ENCODE measurements at regions not wholly inside any gene's neighbourhood (a gene's known extent, or its start where the extent isn't known, plus 50 kb on each side); places are given as distances from the start of the nearest gene placed in this dataset.
"Not testable (repeated sequence)": the region's sequence is repeated elsewhere in the genome, so short reads cannot be mapped to it uniquely, and the experiment has no call there.

- H3K4me1 Mint-ChIP-seq (ENCODE audit: low read depth) = no peaks in the 10 kb centered on the region
- no peaks in the 10 kb centered on the region for H3K36me3 Mint-ChIP-seq
- H3K4me3 Mint-ChIP-seq = no peak overlapping the region
- no peaks in the 10 kb centered on the region for H3K27me3 Mint-ChIP-seq
- H3K27ac Mint-ChIP-seq = no peak overlapping the region
- no peaks in the 10 kb centered on the region for H3K9me3 Mint-ChIP-seq (ENCODE audit: low read depth)
These were observed 132.4 kb upstream of the ITGA6 start for GRCh38 chr2:172294983-172295382.

DNA sequence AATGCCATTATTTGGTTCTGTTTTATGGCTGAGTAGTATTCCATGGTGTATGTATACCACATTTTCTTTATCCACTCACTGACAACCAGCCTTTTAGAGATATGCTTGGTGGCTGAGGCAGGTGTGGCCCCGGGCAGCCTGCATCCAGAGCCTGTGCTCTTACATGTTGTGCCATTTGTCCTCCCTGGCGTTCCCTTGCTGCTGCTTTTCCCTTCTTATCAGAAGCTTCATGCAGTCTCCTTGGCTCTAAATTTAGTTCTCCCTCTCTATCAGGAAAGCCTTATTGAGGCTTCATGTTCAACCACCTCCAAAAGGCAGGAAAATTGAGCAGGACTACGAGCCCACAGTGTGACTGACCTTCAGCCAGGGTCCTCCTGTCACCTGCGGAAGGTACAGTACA, 131.7 kb upstream of the ITGA6 start:
- Mint-ChIP-seq H3K27ac (no peak overlapping the region), H3K27me3 (no peaks in the 10 kb centered on the region)

DNA sequence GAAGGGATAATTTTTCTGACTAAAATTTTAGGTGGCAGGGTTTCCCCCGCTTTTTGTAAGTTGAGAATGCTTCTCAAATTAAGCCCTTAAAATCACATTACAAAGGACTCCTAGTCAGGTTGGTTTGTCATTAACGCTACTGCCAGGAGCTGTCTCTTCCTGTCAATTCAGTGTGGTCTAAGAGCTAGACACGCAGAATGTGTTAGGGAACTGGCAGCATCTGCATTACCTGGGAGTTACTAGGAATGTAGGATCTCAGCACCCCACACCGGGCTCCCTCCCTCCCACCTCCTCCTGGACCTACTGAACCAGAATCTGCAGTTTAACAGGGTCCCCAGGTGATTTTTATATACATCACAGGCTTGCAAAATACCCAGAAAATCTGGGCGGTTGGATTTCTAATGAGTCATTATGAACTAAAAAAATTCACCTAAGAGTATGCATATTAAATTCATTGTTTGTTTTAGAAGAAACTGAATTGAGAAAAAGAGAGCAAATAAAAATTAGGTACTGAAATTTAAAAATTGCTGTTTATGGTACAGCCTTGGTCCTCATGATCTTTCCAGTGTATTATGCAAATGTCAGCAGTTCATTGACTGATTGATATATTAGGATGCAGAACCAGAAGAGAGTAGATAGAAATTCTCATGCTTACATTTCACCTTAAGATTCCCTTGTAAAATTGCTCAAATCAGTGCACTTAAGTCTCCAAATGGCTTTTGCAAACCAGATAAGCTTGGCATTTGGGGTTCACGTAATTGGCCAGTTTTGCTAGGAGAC, 130.9 kb upstream of the ITGA6 start:
- Mint-ChIP-seq H3K36me3 (no peaks in the 10 kb centered on the region), H3K4me1 (ENCODE audit: low read depth) (no peaks in the 10 kb centered on the region), H3K27ac (no peak overlapping the region), H3K4me3 (no peak overlapping the region), H3K27me3 (no peaks in the 10 kb centered on the region), H3K9me3 (ENCODE audit: low read depth) (no peaks in the 10 kb centered on the region)

More for the DNA sequence above, 131.7 kb upstream of the ITGA6 start:
- no peaks in the 10 kb centered on the region for H3K4me1 Mint-ChIP-seq (ENCODE audit: low read depth)
- no peaks in the 10 kb centered on the region for H3K9me3 Mint-ChIP-seq (ENCODE audit: low read depth)
- no peaks in the 10 kb centered on the region for H3K36me3 Mint-ChIP-seq
- H3K4me3 Mint-ChIP-seq = no peak overlapping the region

DNA sequence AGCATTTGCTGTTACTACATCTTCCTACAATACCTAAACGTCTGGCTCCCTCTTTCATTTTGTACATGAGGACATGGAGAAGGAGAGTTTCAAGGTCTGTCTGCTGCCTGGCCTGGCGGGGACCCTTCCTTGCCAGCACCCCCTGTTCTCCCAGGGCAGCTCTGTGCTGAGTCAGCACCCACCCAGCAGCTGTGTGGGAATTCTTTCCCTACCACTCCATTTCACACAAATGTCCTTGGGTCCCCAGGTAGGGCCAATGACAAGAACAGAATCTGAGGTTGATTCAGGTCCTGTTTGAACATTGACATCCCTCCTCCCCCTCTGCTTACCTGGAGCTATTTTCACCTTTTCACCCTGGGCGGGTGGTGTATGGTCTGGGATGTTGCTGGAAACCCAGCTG, 129.9 kb upstream of the ITGA6 start:
- no peaks in the 10 kb centered on the region for H3K27me3 Mint-ChIP-seq
- H3K4me1 Mint-ChIP-seq (ENCODE audit: low read depth) = no peaks in the 10 kb centered on the region
- no peak overlapping the region for H3K4me3 Mint-ChIP-seq
- no peaks in the 10 kb centered on the region for H3K9me3 Mint-ChIP-seq (ENCODE audit: low read depth)
- H3K36me3 Mint-ChIP-seq = no peaks in the 10 kb centered on the region
- H3K27ac Mint-ChIP-seq = no peak overlapping the region

GRCh38 chr2:172297950-172298349, 129.4 kb upstream of the ITGA6 start:
- H3K27ac Mint-ChIP-seq = no peak overlapping the region
- no peaks in the 10 kb centered on the region for H3K4me1 Mint-ChIP-seq (ENCODE audit: low read depth)
- H3K27me3 Mint-ChIP-seq = no peaks in the 10 kb centered on the region
- H3K36me3 Mint-ChIP-seq = no peaks in the 10 kb centered on the region
- no peaks in the 10 kb centered on the region for H3K9me3 Mint-ChIP-seq (ENCODE audit: low read depth)
- H3K4me3 Mint-ChIP-seq = no peak overlapping the region

GRCh38 chr2:172299741-172300140, 127.6 kb upstream of the ITGA6 start:
- H3K4me3 Mint-ChIP-seq = no peak overlapping the region
- H3K27ac Mint-ChIP-seq = no peak overlapping the region
- no peaks in the 10 kb centered on the region for H3K4me1 Mint-ChIP-seq (ENCODE audit: low read depth)
- H3K9me3 Mint-ChIP-seq (ENCODE audit: low read depth) = no peaks in the 10 kb centered on the region
- no peaks in the 10 kb centered on the region for H3K36me3 Mint-ChIP-seq
- no peaks in the 10 kb centered on the region for H3K27me3 Mint-ChIP-seq

DNA sequence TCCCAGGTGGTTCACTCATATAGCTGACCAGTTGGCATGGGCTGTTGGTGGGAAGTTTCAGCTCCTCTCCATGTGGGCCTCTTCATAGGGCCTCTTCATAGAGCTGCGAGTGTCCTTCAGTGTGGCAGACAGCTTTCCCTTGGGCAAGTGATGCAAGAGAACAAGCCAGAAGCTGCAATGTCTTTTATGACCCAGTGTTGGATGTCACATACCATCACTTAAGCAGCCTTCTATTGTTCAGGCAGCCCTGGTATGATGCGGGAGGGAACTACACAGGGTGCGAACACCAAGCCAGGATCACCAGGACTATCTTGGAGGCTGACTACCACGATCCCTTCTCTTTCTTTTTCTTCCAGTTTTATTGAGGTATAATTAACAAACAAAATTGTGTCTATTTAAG, 126.5 kb upstream of the ITGA6 start:
- H3K27ac Mint-ChIP-seq = no peak overlapping the region
- H3K9me3 Mint-ChIP-seq (ENCODE audit: low read depth) = no peaks in the 10 kb centered on the region
- no peaks in the 10 kb centered on the region for H3K4me1 Mint-ChIP-seq (ENCODE audit: low read depth)
- H3K27me3 Mint-ChIP-seq = no peaks in the 10 kb centered on the region
- H3K4me3 Mint-ChIP-seq = no peak overlapping the region
- no peaks in the 10 kb centered on the region for H3K36me3 Mint-ChIP-seq

DNA sequence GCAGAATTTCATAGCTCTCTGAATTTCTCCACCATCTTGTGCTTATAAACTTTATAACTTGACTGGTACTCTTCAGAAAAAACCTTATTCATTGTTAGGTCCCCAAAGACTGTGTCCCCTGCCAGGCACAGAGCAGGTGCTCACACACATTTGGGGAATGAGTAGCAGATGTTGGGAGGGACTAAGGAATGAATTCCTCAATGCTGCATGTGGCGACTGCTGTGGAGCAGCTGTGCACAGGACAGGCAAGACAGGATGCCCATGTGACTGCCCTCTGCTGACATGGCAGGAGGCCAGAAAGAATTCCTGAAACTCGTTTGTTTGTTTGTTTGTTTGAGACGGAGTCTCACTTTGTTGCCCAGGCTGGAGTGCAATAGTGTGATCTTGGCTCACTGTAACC, 122.3 kb upstream of the ITGA6 start:
- no peaks in the 10 kb centered on the region for H3K4me1 Mint-ChIP-seq (ENCODE audit: low read depth)

DNA sequence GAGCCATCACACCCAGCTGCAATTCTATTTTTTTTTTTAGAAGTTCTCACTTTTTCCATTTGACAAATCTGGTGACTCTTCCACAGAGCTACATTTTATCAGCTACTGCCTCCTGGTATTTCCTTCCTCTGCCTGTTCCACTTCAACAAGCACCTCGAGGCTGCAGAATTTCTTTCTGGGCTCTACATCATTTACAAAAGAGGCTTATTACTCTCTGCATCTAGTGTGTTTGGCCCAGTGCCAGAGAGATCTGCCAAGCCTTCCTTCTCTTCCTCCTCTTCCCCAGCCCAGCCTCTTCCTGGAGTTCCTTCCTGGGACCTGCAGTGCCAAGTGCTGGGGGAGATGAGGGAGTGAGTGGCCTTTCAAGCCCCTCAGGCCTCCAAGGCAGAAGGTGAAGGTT, 119.6 kb upstream of the ITGA6 start:
- H3K27ac Mint-ChIP-seq = no peak overlapping the region
- H3K36me3 Mint-ChIP-seq = peaks cover 2% of the 10 kb centered on the region
- no peaks in the 10 kb centered on the region for H3K27me3 Mint-ChIP-seq
- H3K4me1 Mint-ChIP-seq (ENCODE audit: low read depth) = no peaks in the 10 kb centered on the region
- H3K4me3 Mint-ChIP-seq = no peak overlapping the region
- no peaks in the 10 kb centered on the region for H3K9me3 Mint-ChIP-seq (ENCODE audit: low read depth)

More for the DNA sequence above, 122.3 kb upstream of the ITGA6 start:
- H3K9me3 Mint-ChIP-seq (ENCODE audit: low read depth) = no peaks in the 10 kb centered on the region
- H3K4me3 Mint-ChIP-seq = no peak overlapping the region
- no peak overlapping the region for H3K27ac Mint-ChIP-seq
- peaks cover 2% of the 10 kb centered on the region for H3K36me3 Mint-ChIP-seq
- no peaks in the 10 kb centered on the region for H3K27me3 Mint-ChIP-seq

- Mint-ChIP-seq H3K27ac (no peak overlapping the region), H3K4me1 (ENCODE audit: low read depth) (no peaks in the 10 kb centered on the region), H3K4me3 (no peak overlapping the region), H3K9me3 (ENCODE audit: low read depth) (no peaks in the 10 kb centered on the region), H3K27me3 (no peaks in the 10 kb centered on the region), H3K36me3 (peaks cover 2% of the 10 kb centered on the region)
These were observed 119.0 kb upstream of the ITGA6 start for GRCh38 chr2:172308253-172308935.

DNA sequence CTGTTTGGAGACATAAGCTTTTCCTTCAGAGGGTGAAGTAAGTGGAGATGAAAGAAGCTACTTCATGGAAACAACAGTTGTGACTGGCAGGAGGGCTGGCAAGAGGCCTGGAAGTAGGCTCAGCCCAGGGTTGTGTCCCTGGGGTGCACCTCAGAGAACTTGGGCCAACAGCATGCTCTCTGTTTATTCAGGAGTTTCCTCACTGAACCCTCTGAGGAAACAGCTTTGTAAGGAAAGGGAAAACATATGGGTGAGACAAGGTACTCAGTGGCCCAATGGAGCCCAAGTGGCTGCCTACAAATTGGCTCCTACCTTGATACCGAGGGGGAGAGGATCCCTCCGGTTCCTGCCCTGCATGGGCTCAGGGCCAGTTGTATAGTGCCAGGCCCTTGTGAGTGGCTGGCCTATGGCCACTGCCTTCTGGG, 115.5 kb upstream of the ITGA6 start:
- H3K36me3 Mint-ChIP-seq = peaks cover 2% of the 10 kb centered on the region
- H3K4me3 Mint-ChIP-seq = no peak overlapping the region
- no peak overlapping the region for H3K27ac Mint-ChIP-seq
- H3K9me3 Mint-ChIP-seq (ENCODE audit: low read depth) = no peaks in the 10 kb centered on the region
- no peaks in the 10 kb centered on the region for H3K4me1 Mint-ChIP-seq (ENCODE audit: low read depth)
- H3K27me3 Mint-ChIP-seq = no peaks in the 10 kb centered on the region

GRCh38 chr2:172313715-172314341, 113.6 kb upstream of the ITGA6 start:
- H3K4me1 Mint-ChIP-seq (ENCODE audit: low read depth) = no peaks in the 10 kb centered on the region
- no peak overlapping the region for H3K4me3 Mint-ChIP-seq
- peaks cover 2% of the 10 kb centered on the region for H3K36me3 Mint-ChIP-seq
- H3K9me3 Mint-ChIP-seq (ENCODE audit: low read depth) = no peaks in the 10 kb centered on the region
- no peaks in the 10 kb centered on the region for H3K27me3 Mint-ChIP-seq
- H3K27ac Mint-ChIP-seq = no peak overlapping the region

GRCh38 chr2:172315070-172315469, 112.3 kb upstream of the ITGA6 start:
- not testable (repeated sequence) for H3K9me3 Mint-ChIP-seq (ENCODE audit: low read depth); H3K27ac Mint-ChIP-seq; H3K27me3 Mint-ChIP-seq; H3K36me3 Mint-ChIP-seq; H3K4me3 Mint-ChIP-seq; H3K4me1 Mint-ChIP-seq (ENCODE audit: low read depth)

DNA sequence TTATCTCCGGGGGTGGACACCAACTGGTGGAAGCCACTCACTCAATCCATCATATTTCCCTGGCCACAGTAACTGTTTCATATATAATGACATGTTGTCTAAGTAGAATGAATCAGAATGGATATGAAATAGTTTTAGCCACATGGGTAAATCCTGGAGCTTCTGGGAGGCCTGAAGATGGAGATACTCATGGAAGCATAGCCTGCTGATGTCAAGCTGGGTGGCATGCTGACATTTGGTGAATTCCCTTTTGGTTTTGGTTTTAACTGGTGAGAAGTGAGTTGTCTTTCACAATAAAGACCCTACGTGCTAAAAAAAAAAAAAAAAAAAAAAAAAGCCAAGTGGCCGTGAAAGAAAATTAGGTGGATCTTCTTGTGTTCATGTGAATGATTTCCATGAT, 105.3 kb upstream of the ITGA6 start:
- no peak overlapping the region for H3K27ac Mint-ChIP-seq
- H3K9me3 Mint-ChIP-seq (ENCODE audit: low read depth) = no peaks in the 10 kb centered on the region
- H3K27me3 Mint-ChIP-seq = no peaks in the 10 kb centered on the region
- no peaks in the 10 kb centered on the region for H3K4me1 Mint-ChIP-seq (ENCODE audit: low read depth)
- no peak overlapping the region for H3K4me3 Mint-ChIP-seq
- H3K36me3 Mint-ChIP-seq = no peaks in the 10 kb centered on the region

GRCh38 chr2:172323256-172323655, 104.1 kb upstream of the ITGA6 start:
- Mint-ChIP-seq H3K36me3 (no peaks in the 10 kb centered on the region), H3K27ac (no peak overlapping the region), H3K9me3 (ENCODE audit: low read depth) (no peaks in the 10 kb centered on the region), H3K4me3 (no peak overlapping the region), H3K27me3 (no peaks in the 10 kb centered on the region), H3K4me1 (ENCODE audit: low read depth) (no peaks in the 10 kb centered on the region)

Measured in activated naive CD8-positive, alpha-beta T cell (primary cell).